GM18907 (cell line): ENCODE measurements at regions not wholly inside any gene's neighbourhood (a gene's known extent, or its start where the extent isn't known, plus 50 kb on each side); places are given as distances from the start of the nearest gene placed in this dataset.
"Not testable (repeated sequence)": the region's sequence is repeated elsewhere in the genome, so short reads cannot be mapped to it uniquely, and the experiment has no call there.

Source experiments
- ATAC-seq: cut with Tn5 transposase; IDR thresholded peaks from one replicate; pipeline ENCODE4 v1.9.1; 2021; ENCODE audit warnings: mild to moderate bottlenecking, moderate library complexity; ENCODE audit not compliant: unreplicated experiment

DNA sequence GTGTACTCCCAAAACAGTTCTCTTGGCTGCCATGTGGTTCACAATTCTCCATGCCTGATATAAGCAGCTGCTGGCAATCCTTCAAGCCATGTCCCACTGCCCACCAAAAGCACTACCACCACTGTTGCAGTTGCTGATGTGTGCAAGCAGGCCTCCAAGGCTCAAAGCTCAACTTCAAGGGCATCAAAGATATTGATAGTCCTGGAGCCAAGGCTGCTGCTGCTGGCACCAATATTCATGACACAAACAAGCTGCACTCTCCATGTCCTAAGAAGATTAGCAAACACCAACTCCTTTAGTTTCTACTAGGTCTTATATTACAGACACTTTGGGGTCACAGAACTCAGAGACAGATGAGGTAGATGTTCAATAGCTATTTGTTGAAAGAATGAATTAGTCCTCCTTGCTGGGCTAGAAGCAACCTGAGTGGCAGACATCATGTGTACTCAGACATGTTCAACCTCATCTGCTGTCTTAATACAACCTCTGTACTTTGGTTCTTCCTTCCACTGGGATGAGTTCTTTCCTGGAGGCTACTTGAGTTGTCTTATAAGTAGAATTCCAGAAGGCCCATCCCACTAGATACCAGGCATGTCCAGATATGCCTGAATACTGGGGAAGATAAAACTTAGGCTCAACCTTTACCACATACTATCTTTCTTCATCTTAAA is 104.5 kb upstream of the UGP2 start:
- no peak for ATAC-seq

DNA sequence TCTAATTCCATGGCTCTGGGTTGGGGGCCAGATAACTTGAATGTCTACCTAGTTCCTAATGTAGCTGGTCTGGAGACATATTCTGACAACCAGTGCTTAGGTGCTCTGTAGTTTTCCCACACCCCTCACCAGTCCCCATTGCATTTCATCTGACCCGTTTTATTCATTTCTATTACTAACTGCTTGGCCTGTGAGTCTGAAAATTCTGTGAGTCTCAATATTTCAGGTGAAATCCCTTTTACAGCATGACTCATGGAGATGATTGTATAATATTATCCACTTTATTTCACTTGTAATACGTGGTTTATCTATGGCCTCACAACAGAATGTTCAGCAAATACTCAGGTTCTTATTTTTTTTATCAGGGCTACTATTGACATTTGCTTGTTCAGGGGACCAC is 103.7 kb upstream of the UGP2 start:
- ATAC-seq, result no peak

GRCh38 chr2:63739180-63739579 is 102.5 kb upstream of the UGP2 start:
- ATAC-seq, result not testable (repeated sequence)

GRCh38 chr2:63740020-63740419 is 101.7 kb upstream of the UGP2 start:
- no peak for ATAC-seq

GRCh38 chr2:63740943-63741342 is 100.8 kb upstream of the UGP2 start:
- no peak for ATAC-seq

GRCh38 chr2:63741884-63742579 is 99.7 kb upstream of the UGP2 start:
- ATAC-seq, result no peak

GRCh38 chr2:63742580-63742976 is 99.1 kb upstream of the UGP2 start:
- ATAC-seq, result no peak

GRCh38 chr2:63743170-63743981 is 98.3 kb upstream of the UGP2 start:
- no peak for ATAC-seq

GRCh38 chr2:63743982-63744966 is 97.4 kb upstream of the UGP2 start:
- no peak for ATAC-seq

GRCh38 chr2:63746548-63746947 is 95.1 kb upstream of the UGP2 start:
- ATAC-seq, result not testable (repeated sequence)

DNA sequence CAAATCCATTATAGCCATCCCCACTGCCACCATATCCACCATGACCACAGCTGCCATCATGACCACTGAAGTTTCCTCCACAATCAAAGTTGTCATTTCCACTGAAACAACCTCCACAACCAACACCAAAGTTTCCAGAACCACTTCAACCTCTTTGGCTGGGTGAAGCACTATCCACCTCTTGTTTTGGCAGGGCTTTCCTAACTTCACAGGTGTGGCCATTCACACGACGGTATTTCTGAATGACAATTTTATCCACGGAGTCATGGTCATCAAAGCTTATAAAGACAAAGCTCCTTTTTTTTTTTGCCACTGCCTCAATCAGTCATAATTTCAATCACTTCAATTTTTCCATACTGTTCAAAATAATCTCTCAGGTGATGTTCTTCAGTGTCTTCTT is 89.8 kb upstream of the UGP2 start:
- no peak for ATAC-seq

DNA sequence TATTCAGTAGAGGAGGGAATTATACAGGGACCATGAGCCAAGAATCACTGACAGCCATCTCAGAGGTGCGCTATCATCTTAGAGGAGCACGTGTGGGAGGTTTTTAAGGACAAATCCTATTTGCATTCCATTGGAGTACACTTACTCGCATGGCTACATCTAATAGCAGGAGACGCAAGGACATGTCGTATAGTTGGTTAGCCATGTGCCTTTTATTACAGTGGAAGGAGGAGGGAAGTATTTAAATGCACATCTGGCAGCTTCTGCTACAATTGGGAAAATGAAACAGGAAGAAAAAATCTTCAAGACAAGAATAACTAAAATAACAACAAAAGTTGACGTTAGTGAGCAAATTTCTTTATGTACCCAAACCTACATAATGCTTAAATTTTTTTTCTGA is 86.5 kb upstream of the UGP2 start:
- no peak for ATAC-seq

DNA sequence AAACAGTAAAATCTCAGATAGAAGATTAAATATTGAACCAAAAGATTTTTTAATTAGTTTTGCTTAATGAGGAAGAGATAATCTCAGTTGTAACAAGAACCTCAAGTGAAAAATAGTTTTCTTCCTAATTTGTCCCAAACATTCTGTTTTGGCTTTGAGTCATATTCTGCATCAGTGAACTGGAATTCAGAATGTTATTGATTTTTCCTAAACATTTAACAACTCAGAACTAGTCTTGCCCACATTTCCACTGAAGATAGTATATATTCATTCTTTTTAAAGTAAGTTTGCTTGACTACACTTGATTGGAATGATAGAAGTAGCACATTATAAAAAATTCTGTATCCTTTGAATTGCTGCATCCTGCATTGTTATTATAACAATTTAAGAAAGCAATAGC is 85.7 kb upstream of the UGP2 start:
- no peak for ATAC-seq

DNA sequence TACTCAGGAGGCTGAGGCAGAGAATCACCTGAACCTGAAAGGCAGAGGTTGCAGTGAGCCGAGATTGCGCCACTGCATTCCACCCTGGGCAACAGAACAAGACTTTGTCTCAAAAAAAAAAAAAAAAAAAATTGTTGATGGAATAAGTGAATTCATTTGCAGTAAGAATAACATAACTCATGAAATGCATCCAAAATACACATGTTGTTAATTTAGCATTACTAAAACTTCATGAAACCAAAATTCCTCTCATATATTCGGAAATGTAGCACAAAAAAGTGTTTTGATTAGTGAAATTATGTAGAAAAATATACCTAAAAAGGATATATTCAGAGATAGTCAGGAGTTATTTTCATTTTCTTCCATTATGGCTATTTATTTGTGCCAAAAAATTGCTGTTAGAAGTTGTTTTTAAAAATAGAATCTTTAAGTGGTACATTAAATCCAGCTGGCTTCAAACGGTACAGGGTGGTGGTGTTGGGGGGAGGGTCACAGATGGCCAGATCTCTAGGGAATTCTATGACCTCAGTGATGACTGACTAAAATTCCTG is 78.2 kb upstream of the UGP2 start:
- ATAC-seq, result no peak

- ATAC-seq, result no peak
Measured at GRCh38 chr2:63764630-63765029, 77.1 kb upstream of the UGP2 start.

DNA sequence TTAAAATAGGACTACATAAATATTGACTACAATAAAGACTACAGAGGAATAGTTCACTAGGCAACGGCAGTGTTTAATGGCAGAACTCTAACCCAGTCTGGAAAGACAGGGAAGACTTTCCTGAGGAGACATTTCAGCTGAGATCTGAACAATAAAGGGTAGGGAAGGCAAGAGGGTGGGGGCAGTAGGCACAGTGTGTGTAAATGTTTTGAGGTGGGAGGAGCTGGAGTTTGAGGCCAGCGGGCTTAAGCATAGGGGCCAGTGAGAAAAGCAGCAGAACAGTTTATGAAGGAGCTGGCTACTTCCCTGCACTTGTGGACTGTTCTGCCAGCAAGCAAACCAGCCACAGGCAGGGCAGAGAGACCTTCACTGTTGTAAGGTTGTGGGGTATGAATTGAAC is 76.6 kb upstream of the UGP2 start:
- ATAC-seq, result no peak

GRCh38 chr2:63767307-63767706 is 74.4 kb upstream of the UGP2 start:
- no peak for ATAC-seq

GRCh38 chr2:63768051-63768450 is 73.6 kb upstream of the UGP2 start:
- ATAC-seq, result no peak

DNA sequence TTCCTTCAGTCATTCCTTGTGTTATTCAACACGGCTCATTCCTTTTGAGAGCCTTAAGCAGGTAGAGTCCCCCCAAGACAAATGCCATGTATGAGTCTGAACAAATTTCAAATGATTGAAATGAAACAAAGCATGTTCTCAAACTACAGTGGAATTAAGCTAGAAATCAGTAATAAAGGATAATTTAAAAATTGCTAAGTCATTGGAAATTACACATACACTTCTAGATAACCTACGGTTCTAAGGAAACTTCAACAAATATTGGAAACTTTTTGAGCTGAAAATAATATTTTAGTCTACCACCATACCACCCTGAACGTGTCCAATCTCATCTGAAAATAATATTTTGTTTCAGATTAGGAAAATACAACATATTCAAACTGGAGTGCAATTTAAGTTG is 71.8 kb upstream of the UGP2 start:
- ATAC-seq, result no peak

- ATAC-seq, result no peak
Measured at GRCh38 chr2:63772061-63772460, 69.6 kb upstream of the UGP2 start.
